HG03159 (cell line): ENCODE measurements at regions not wholly inside any gene's neighbourhood (a gene's known extent, or its start where the extent isn't known, plus 50 kb on each side); places are given as distances from the start of the nearest gene placed in this dataset.
"Not testable (repeated sequence)": the region's sequence is repeated elsewhere in the genome, so short reads cannot be mapped to it uniquely, and the experiment has no call there.

Experiments
- ATAC-seq: cut with Tn5 transposase; IDR thresholded peaks from one replicate; pipeline ENCODE4 v1.9.1; 2021; ENCODE audit warnings: mild to moderate bottlenecking, moderate library complexity; ENCODE audit not compliant: unreplicated experiment

GRCh38 chr6:97450087-97450486, 167.1 kb upstream of the MMS22L start:
- ATAC-seq = no peak

GRCh38 chr6:97456070-97456469, 173.1 kb upstream of the MMS22L start:
- no peak for ATAC-seq

- ATAC-seq = no peak
These were observed 176.5 kb upstream of the MMS22L start for GRCh38 chr6:97459535-97459934.

GRCh38 chr6:97459986-97460385, 177.0 kb upstream of the MMS22L start:
- ATAC-seq = no peak

- no peak for ATAC-seq
These were observed 177.5 kb upstream of the MMS22L start for GRCh38 chr6:97460394-97461080.

- no peak for ATAC-seq
These were observed 178.2 kb upstream of the MMS22L start for GRCh38 chr6:97461218-97461617.

GRCh38 chr6:97462031-97462430, 179.0 kb upstream of the MMS22L start:
- ATAC-seq = no peak

GRCh38 chr6:97462938-97463598, 180.1 kb upstream of the MMS22L start:
- no peak for ATAC-seq

- no peak for ATAC-seq
These were observed 183.0 kb upstream of the MMS22L start for GRCh38 chr6:97465877-97466561.

- no peak for ATAC-seq
These were observed 186.0 kb upstream of the MMS22L start for GRCh38 chr6:97468981-97469380.

GRCh38 chr6:97469451-97469850, 186.4 kb upstream of the MMS22L start:
- ATAC-seq = no peak

GRCh38 chr6:97470322-97470721, 187.3 kb upstream of the MMS22L start:
- no peak for ATAC-seq

- ATAC-seq = no peak
These were observed 191.0 kb upstream of the MMS22L start for GRCh38 chr6:97473979-97474378.

- peak; percentile 99 for ATAC-seq
These were observed 214.8 kb upstream of the MMS22L start for GRCh38 chr6:97497713-97498331.

GRCh38 chr6:97501853-97502252, 218.8 kb upstream of the MMS22L start:
- no peak for ATAC-seq

GRCh38 chr6:97508646-97509045, 225.6 kb upstream of the MMS22L start:
- ATAC-seq = no peak

GRCh38 chr6:97513260-97513659, 230.2 kb upstream of the MMS22L start:
- ATAC-seq = not testable (repeated sequence)

GRCh38 chr6:97524811-97525210, 241.8 kb upstream of the MMS22L start:
- no peak for ATAC-seq

- no peak for ATAC-seq
These were observed 252.8 kb upstream of the MMS22L start for GRCh38 chr6:97535800-97536199.

- ATAC-seq = no peak
These were observed 265.3 kb upstream of the MMS22L start for GRCh38 chr6:97548354-97548753.

- no peak for ATAC-seq
These were observed 274.3 kb upstream of the MMS22L start for GRCh38 chr6:97557355-97557754.

- ATAC-seq = no peak
These were observed 280.5 kb upstream of the MMS22L start for GRCh38 chr6:97563529-97563928.
